ENCODE measurements at regions not wholly inside any gene's neighbourhood (a gene's known extent, or its start where the extent isn't known, plus 50 kb on each side); places are given as distances from the start of the nearest gene placed in this dataset.

DNA sequence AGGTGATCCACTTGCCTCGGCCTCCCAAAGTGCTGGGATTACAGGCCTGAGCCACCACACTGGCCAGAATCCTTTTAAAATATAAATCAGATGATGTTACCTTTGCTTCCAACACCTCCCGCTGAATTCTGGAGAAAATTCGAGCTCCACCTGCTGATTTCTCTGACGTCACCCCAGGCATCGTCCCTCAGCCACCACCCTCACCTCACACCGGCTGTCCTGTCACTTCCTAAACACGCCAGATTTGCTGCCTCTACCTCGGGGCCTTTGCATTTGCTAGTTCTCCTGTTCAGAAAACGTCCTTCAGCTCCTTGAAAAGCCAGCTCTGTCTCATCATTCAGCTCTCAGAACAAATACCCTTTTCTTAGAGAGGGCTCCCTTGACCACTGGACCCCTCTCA is 57.9 kb downstream of the FBXO2 start:
- no peak for FAIRE-seq
- TF ChIP-seq, protein P1, sequence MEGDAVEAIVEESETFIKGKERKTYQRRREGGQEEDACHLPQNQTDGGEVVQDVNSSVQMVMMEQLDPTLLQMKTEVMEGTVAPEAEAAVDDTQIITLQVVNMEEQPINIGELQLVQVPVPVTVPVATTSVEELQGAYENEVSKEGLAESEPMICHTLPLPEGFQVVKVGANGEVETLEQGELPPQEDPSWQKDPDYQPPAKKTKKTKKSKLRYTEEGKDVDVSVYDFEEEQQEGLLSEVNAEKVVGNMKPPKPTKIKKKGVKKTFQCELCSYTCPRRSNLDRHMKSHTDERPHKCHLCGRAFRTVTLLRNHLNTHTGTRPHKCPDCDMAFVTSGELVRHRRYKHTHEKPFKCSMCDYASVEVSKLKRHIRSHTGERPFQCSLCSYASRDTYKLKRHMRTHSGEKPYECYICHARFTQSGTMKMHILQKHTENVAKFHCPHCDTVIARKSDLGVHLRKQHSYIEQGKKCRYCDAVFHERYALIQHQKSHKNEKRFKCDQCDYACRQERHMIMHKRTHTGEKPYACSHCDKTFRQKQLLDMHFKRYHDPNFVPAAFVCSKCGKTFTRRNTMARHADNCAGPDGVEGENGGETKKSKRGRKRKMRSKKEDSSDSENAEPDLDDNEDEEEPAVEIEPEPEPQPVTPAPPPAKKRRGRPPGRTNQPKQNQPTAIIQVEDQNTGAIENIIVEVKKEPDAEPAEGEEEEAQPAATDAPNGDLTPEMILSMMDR (IDR thresholded peaks at IDR 0.05; ENCODE audit: insufficient read depth, missing control alignments) = no peak
- no peak for DNase-seq (ENCODE audit: insufficient read length, low spot score)

DNA sequence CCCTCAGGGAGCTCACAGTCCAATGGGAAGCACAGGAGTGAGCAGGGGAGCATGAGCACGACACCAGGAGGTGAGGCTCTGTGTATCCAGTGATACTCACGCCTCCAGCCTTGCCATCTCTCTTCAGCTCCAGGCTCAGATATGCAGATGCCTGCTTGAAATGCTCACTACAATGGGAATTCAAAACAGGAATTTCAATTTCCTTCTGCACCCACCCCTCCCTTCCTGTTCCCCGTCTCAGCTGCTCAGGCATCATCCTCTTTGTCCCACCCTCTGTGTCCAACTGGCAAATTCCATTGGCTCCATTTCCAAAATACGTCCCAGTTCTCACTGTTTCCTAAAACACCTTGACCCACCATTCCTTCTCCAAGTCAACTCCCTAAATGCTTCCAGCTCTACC is 58.9 kb downstream of the FBXO2 start:
- TF ChIP-seq, protein P1 (IDR thresholded peaks at IDR 0.05; ENCODE audit: insufficient read depth, missing control alignments) = no peak
- no peak for FAIRE-seq
- no peak for DNase-seq (ENCODE audit: insufficient read length, low spot score)

DNA sequence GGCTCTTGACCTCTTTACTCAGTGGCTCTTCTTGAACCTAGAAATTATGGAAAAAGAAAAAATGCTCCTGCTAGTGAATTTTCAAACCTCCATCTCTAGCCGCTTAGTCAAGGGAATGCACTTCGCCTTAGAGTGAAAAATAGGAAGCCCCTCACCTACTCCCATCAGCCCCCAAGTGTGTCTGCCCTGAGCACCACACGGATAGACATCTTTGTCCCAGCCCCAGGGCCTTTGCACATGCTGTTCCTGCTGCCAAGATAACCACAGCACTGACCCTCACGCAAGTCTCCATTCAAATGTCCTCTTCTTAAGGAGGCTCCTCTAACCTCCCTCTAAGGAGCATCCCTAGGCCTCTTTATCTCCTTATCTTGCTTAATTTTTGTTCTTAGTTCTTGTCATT is 59.6 kb downstream of the FBXO2 start:
- TF ChIP-seq, protein P1 (IDR thresholded peaks at IDR 0.05; ENCODE audit: insufficient read depth, missing control alignments) = no peak
- no peak for DNase-seq (ENCODE audit: insufficient read length, low spot score)
- no peak for FAIRE-seq

DNA sequence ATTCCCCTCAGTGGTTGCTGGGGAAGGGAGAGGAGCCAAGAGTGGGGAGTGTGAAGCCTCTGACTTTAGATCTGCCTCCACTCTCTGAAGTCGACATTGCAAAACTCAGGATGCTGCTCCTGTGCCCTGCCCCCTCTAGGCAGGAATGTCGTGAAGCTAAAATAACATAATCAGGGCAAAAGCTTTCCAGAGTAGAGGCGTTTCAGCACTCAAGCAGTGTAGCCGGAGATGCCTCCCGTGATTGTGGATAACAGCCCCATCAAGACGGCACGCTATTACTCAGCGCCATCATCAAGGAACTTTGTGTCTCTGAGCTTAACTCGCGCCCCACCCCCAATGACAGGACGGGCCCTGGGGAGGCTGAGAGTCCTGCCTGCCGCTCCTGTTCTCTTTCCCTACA is 60.0 kb downstream of the FBXO2 start:
- FAIRE-seq = no peak
- DNase-seq (ENCODE audit: insufficient read length, low spot score) = no peak
- TF ChIP-seq, protein P1 (IDR thresholded peaks at IDR 0.05; ENCODE audit: insufficient read depth, missing control alignments) = peak; percentile 31

DNA sequence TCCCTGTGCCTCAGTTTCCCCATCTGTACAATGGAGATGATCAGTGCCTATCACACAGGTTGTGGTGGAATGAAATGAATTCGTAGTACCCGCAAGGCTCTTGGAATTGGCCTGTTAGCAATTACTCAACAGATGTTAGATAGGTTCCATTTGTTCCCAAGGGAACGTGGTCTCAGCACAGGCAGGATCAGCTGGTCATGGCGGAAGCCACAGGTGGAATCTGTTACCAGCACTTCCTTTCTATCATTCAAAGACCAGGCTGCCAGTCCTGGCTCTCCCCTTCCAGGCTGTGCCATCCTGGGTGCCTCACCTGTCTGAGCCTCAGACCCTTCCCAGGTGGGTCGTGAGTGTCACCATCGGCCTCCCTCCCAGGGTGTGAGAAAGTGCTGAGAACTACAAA is 61.5 kb downstream of the FBXO2 start:
- DNase-seq (ENCODE audit: insufficient read length, low spot score) (no peak), FAIRE-seq (no peak)
- TF ChIP-seq, protein P1 (IDR thresholded peaks at IDR 0.05; ENCODE audit: insufficient read depth, missing control alignments) = no peak

DNA sequence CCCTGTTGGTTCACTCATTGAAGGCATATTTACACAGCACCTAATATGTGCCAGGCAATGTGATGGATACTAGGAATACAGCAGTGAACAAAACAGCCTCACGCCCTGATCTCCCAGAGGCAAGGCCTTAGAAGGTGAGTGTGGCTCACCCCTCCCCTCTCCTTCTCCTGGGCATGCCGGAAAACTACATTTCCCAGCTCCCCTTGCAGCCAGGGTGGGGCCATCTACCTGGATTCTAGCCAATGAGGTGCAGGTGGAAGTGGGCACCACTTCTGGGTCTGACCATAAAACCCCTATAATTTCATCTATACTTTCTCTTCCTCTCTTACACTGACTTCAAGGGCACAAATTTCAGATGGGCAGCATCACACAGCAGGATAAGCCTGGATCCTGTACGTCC is 63.8 kb downstream of the FBXO2 start:
- FAIRE-seq (no peak), DNase-seq (ENCODE audit: insufficient read length, low spot score) (no peak)
- TF ChIP-seq, protein P1 (IDR thresholded peaks at IDR 0.05; ENCODE audit: insufficient read depth, missing control alignments) = no peak
